ENCODE measurements at regions not wholly inside any gene's neighbourhood (a gene's known extent, or its start where the extent isn't known, plus 50 kb on each side); places are given as distances from the start of the nearest gene placed in this dataset.
"Not testable (repeated sequence)": the region's sequence is repeated elsewhere in the genome, so short reads cannot be mapped to it uniquely, and the experiment has no call there.

GRCh38 chr4:22607382-22607781 is 85.4 kb upstream of the GBA3 start:
- peak; percentile 47 for TF ChIP-seq CTCF (IDR thresholded peaks at IDR 0.05)
- Histone ChIP-seq H3K9ac (ENCODE audit: low read depth in 2 of 2, low read length in 2 of 2) (no peak overlapping the region), H3K27ac (no peak overlapping the region), H3K27me3 (no peaks in the 10 kb centered on the region), H3K36me3 (no peaks in the 10 kb centered on the region), H3K9me3 (no peaks in the 10 kb centered on the region), H3K4me3 (no peak overlapping the region), H3K4me1 (no peaks in the 10 kb centered on the region)
- peak; percentile 48 for DNase-seq
- intact Hi-C loops (cut with DNase I), result loop anchor here (2.0 to 10.0 kb wide), 2 partner anchors 83 to 197 kb away; no protein-coding TSS in a partner anchor

- DNase-seq; H3K27me3 ChIP-seq; H3K36me3 ChIP-seq; H3K27ac ChIP-seq; H3K4me1 ChIP-seq; H3K9ac ChIP-seq (ENCODE audit: low read depth in 2 of 2, low read length in 2 of 2); H3K9me3 ChIP-seq; H3K4me3 ChIP-seq: not testable (repeated sequence)
- intact Hi-C loops (cut with DNase I), result loop anchor here (10.0 kb wide), 1 partner anchor 85 kb away; no protein-coding TSS in a partner anchor
Observed at GRCh38 chr4:22609951-22610525, 82.7 kb upstream of the GBA3 start.

GRCh38 chr4:22614114-22614513 is 78.6 kb upstream of the GBA3 start:
- Histone ChIP-seq H3K27ac (no peak overlapping the region), H3K36me3 (no peaks in the 10 kb centered on the region), H3K27me3 (no peaks in the 10 kb centered on the region), H3K4me3 (no peak overlapping the region), H3K4me1 (no peaks in the 10 kb centered on the region), H3K9ac (ENCODE audit: low read depth in 2 of 2, low read length in 2 of 2) (no peak overlapping the region), H3K9me3 (no peaks in the 10 kb centered on the region)
- intact Hi-C loops (cut with DNase I), result no loop called here
- TF ChIP-seq CTCF (IDR thresholded peaks at IDR 0.05), result no peak
- DNase-seq, result no peak

GRCh38 chr4:22616516-22616915 is 76.2 kb upstream of the GBA3 start:
- no peaks in the 10 kb centered on the region for H3K4me1 ChIP-seq
- H3K4me3 ChIP-seq, result no peak overlapping the region
- H3K9ac ChIP-seq (ENCODE audit: low read depth in 2 of 2, low read length in 2 of 2), result no peak overlapping the region
- H3K9me3 ChIP-seq, result no peaks in the 10 kb centered on the region
- DNase-seq, result no peak
- H3K27me3 ChIP-seq, result no peaks in the 10 kb centered on the region
- no peak overlapping the region for H3K27ac ChIP-seq
- no peaks in the 10 kb centered on the region for H3K36me3 ChIP-seq
- TF ChIP-seq CTCF (IDR thresholded peaks at IDR 0.05), result no peak
- intact Hi-C loops (cut with DNase I), result no loop called here

GRCh38 chr4:22620144-22620543 is 72.6 kb upstream of the GBA3 start:
- H3K27ac ChIP-seq; H3K36me3 ChIP-seq; H3K4me3 ChIP-seq; H3K9ac ChIP-seq (ENCODE audit: low read depth in 2 of 2, low read length in 2 of 2); H3K9me3 ChIP-seq; intact Hi-C loops (cut with DNase I); H3K27me3 ChIP-seq; H3K4me1 ChIP-seq; DNase-seq: not testable (repeated sequence)

GRCh38 chr4:22621970-22622369 is 70.8 kb upstream of the GBA3 start:
- H3K9me3 ChIP-seq; H3K4me1 ChIP-seq; DNase-seq; intact Hi-C loops (cut with DNase I); H3K27ac ChIP-seq; H3K9ac ChIP-seq (ENCODE audit: low read depth in 2 of 2, low read length in 2 of 2); H3K36me3 ChIP-seq; H3K27me3 ChIP-seq; H3K4me3 ChIP-seq: not testable (repeated sequence)

- H3K27me3 ChIP-seq; H3K4me3 ChIP-seq; H3K9me3 ChIP-seq; H3K9ac ChIP-seq (ENCODE audit: low read depth in 2 of 2, low read length in 2 of 2); intact Hi-C loops (cut with DNase I); H3K27ac ChIP-seq; H3K36me3 ChIP-seq; DNase-seq; H3K4me1 ChIP-seq: not testable (repeated sequence)
Observed at GRCh38 chr4:22624002-22624401, 68.7 kb upstream of the GBA3 start.
